Osteoblast (primary cell): ENCODE measurements at regions not wholly inside any gene's neighbourhood (a gene's known extent, or its start where the extent isn't known, plus 50 kb on each side); places are given as distances from the start of the nearest gene placed in this dataset.

Experiments
- DNase-seq: peaks from one replicate; pipeline ENCODE4 v3.0.0; 2011; ENCODE audit warnings: low spot score, mixed read lengths; ENCODE audit not compliant: insufficient read length; ENCODE audit errors: missing footprints
- H2AFZ ChIP-seq: 2 replicates; pipeline ENCODE4 v1.6.0; 2011; ENCODE audit warnings: mild to moderate bottlenecking, low read length
- H3K27ac ChIP-seq: 2 replicates; pipeline ENCODE4 v1.5.1; 2011; ENCODE audit warnings: mild to moderate bottlenecking, low read depth, low read length, moderate library complexity
- H3K27me3 ChIP-seq: 2 replicates; pipeline ENCODE4 v1.6.0; 2012; ENCODE audit warnings: mild to moderate bottlenecking, control low read depth, inconsistent platforms, low read length, moderate library complexity; ENCODE audit not compliant: insufficient read depth
- H3K36me3 ChIP-seq: 2 replicates; pipeline ENCODE4 v1.5.1; 2011; ENCODE audit warnings: mild to moderate bottlenecking, low read length, control low read depth, moderate library complexity; ENCODE audit not compliant: insufficient read depth
- H3K4me1 ChIP-seq: 2 replicates; pipeline ENCODE4 v1.5.1; 2011; ENCODE audit warnings: mild to moderate bottlenecking, low read length, control low read depth, moderate library complexity; ENCODE audit not compliant: insufficient read depth
- H3K4me2 ChIP-seq: 2 replicates; pipeline ENCODE4 v1.6.0; 2011; ENCODE audit warnings: mild to moderate bottlenecking, low read length; ENCODE audit not compliant: insufficient read depth
- H3K4me3 ChIP-seq: fragments of 200-600 bp; sonication (generic); 3 replicates; pipeline ENCODE4 v1.5.1; 2012; ENCODE audit warnings: mild to moderate bottlenecking, low read length, inconsistent platforms; ENCODE audit not compliant: insufficient read depth
- H3K79me2 ChIP-seq: 2 replicates; pipeline ENCODE4 v1.6.0; 2012; ENCODE audit warnings: mild to moderate bottlenecking, low read length, control low read depth, inconsistent platforms; ENCODE audit not compliant: insufficient read depth
- H3K9me3 ChIP-seq: 2 replicates; pipeline ENCODE4 v1.5.1; 2011; ENCODE audit warnings: low read depth, low read length, control low read depth
- H4K20me1 ChIP-seq: 2 replicates; pipeline ENCODE4 v1.6.0; 2012; ENCODE audit warnings: mild to moderate bottlenecking, low read length, control low read depth; ENCODE audit not compliant: insufficient read depth
- TF ChIP-seq, protein P1 (sequence below): IDR thresholded peaks from 2 replicates; pipeline ENCODE4 v1.5.1; 2011; ENCODE audit warnings: mild to moderate bottlenecking, low read depth, low read length, moderate library complexity; ENCODE audit errors: extremely low read depth

DNA sequence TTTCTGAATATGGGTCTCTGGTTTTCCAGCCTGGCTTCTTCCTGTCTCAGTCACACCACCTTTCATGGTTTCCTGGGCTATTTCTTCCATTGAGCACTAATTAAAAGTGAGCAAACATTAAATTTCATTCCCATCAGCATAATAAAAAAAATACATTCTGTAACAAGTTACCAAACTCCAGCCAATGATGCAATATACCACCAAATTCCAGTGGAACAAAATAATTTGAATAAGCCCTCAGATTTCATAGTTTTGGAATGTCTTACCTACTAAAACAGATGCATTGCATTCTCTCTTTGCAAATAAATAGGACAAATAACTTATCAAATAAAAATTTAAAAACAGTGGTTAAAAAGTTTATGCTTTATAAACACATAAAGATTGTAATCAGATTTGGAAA lies 97.8 kb upstream of the PRDM1 start:
- DNase-seq = no peak
- TF ChIP-seq, protein P1, sequence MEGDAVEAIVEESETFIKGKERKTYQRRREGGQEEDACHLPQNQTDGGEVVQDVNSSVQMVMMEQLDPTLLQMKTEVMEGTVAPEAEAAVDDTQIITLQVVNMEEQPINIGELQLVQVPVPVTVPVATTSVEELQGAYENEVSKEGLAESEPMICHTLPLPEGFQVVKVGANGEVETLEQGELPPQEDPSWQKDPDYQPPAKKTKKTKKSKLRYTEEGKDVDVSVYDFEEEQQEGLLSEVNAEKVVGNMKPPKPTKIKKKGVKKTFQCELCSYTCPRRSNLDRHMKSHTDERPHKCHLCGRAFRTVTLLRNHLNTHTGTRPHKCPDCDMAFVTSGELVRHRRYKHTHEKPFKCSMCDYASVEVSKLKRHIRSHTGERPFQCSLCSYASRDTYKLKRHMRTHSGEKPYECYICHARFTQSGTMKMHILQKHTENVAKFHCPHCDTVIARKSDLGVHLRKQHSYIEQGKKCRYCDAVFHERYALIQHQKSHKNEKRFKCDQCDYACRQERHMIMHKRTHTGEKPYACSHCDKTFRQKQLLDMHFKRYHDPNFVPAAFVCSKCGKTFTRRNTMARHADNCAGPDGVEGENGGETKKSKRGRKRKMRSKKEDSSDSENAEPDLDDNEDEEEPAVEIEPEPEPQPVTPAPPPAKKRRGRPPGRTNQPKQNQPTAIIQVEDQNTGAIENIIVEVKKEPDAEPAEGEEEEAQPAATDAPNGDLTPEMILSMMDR = no peak
- Histone ChIP-seq H3K27me3 (no peaks in the 10 kb centered on the region), H4K20me1 (no peaks in the 10 kb centered on the region), H3K4me1 (peaks cover 15% of the 10 kb centered on the region), H3K36me3 (no peaks in the 10 kb centered on the region), H3K4me2 (no peak overlapping the region), H3K9me3 (no peaks in the 10 kb centered on the region), H3K27ac (no peak overlapping the region), H2AFZ (no peak overlapping the region), H3K4me3 (no peak overlapping the region), H3K79me2 (no peaks in the 10 kb centered on the region)

DNA sequence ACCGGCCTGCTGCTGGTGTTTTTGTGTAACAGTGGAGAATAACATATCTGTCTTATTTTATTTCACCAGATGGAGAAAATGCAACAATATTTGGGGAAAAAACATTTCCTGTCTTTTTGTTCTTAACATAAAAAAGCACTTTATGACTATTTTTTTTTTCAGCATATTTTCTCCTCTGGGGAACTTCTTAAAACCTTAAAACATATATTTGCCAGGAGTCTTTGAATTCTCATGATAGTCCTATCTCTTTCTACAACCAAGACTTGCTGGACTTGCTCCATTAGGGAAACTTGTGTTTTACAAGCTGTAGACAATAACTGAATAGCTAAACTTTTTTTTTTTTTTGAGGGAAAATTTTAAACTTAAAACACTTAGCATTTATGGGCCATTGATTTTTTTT lies 98.6 kb upstream of the PRDM1 start:
- TF ChIP-seq, protein P1 = no peak
- no peaks in the 10 kb centered on the region for H3K79me2 ChIP-seq
- no peaks in the 10 kb centered on the region for H3K9me3 ChIP-seq
- peaks cover 10% of the 10 kb centered on the region for H3K4me1 ChIP-seq
- no peaks in the 10 kb centered on the region for H4K20me1 ChIP-seq
- no peak overlapping the region for H2AFZ ChIP-seq
- H3K27ac ChIP-seq = no peak overlapping the region
- no peak for DNase-seq
- no peaks in the 10 kb centered on the region for H3K27me3 ChIP-seq
- H3K4me2 ChIP-seq = no peak overlapping the region
- H3K4me3 ChIP-seq = no peak overlapping the region
- no peaks in the 10 kb centered on the region for H3K36me3 ChIP-seq

GRCh38 chr6:105986998-105987397 lies 99.1 kb upstream of the PRDM1 start:
- DNase-seq = no peak
- no peak overlapping the region for H3K27ac ChIP-seq
- H3K27me3 ChIP-seq = no peaks in the 10 kb centered on the region
- peaks cover 10% of the 10 kb centered on the region for H3K4me1 ChIP-seq
- TF ChIP-seq, protein P1 = no peak
- H3K4me3 ChIP-seq = no peak overlapping the region
- no peak overlapping the region for H2AFZ ChIP-seq
- H3K36me3 ChIP-seq = no peaks in the 10 kb centered on the region
- H3K4me2 ChIP-seq = no peak overlapping the region
- H3K79me2 ChIP-seq = no peaks in the 10 kb centered on the region
- H4K20me1 ChIP-seq = no peaks in the 10 kb centered on the region
- H3K9me3 ChIP-seq = no peaks in the 10 kb centered on the region

DNA sequence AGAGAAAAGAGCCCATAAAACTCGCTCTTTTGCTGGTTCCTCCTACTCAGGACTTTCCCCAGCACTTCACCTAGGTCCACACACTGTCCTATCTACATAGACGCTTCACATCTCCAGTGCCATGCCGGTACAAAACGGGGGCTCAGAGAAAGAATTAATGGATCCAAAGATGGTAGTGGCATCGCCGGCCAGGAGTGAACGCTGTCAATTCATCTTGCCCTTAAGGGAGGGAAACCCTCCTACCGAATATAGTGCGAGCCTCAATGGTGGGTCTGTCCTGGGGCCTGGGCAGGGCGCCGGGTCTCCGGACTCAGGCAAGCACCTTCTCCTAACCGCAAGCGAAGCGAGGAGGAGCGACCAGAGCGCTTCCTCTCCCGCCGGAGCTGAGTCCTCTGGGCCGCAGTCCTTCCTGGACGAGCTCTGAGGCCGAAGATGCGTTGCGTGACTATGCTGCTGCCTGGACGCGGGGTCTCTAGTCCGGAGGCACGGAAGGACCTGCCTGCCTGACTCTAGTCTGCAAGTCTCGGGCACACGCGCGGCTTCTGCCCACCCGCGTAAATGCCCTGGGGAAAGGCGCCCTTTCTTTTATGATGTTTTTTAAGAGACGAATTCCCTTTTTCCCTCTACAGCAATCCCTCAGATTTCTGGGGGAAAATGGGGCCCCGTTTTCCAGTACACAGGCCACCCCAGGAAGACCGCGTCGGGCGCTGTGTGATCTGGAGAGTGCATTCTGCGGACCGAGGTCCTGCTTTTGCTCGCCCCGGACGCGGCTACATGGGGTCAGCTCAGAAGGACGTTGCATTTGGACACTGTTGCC lies 100.1 kb upstream of the PRDM1 start:
- H3K4me2 ChIP-seq = peak overlapping the region; percentile 75
- H2AFZ ChIP-seq = peak overlapping the region; percentile 85
- H3K27ac ChIP-seq = no peak overlapping the region
- H4K20me1 ChIP-seq = no peaks in the 10 kb centered on the region
- peak; percentile 84 for DNase-seq
- peak overlapping the region; percentile 61 for H3K4me3 ChIP-seq
- H3K4me1 ChIP-seq = peaks cover 5% of the 10 kb centered on the region
- no peaks in the 10 kb centered on the region for H3K9me3 ChIP-seq
- H3K36me3 ChIP-seq = no peaks in the 10 kb centered on the region
- H3K27me3 ChIP-seq = no peaks in the 10 kb centered on the region
- no peaks in the 10 kb centered on the region for H3K79me2 ChIP-seq
- TF ChIP-seq, protein P1 = no peak
